NCI-H2107 treated with DMSO at 0.1 percent for 48 hours (cell line): ENCODE measurements at regions not wholly inside any gene's neighbourhood (a gene's known extent, or its start where the extent isn't known, plus 50 kb on each side); places are given as distances from the start of the nearest gene placed in this dataset.

Source experiments
- DNase-seq: peaks from one replicate; lab custom pipeline; 2025; ENCODE audit not compliant: unreplicated experiment; lab: John Stamatoyannopoulos, UW

GRCh38 chr5:123805300-123805699 is 293.3 kb downstream of the CSNK1G3 start:
- no peak for DNase-seq

- no peak for DNase-seq
Measured at GRCh38 chr5:123803359-123803758, 291.4 kb downstream of the CSNK1G3 start.

- no peak for DNase-seq
Measured at GRCh38 chr5:123802298-123802951, 290.4 kb downstream of the CSNK1G3 start.

DNA sequence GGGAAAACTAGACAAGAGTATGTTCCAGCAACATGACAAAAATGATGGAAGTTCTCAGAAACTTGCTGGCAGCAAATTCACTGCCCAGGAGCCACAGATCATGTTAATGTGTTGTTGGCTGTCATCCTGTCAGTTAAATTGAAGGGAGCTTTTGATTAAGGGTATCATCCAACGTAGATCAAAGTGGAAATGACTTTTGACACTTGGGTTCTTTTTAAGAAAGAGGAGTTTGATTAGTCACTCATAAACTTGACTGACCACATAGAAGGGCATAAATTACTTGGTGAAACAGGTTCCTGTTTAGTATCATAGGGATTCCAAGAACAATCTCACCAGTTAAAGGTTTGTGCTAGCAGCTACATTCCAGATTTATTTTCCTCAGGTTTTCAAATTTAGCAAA is 288.7 kb downstream of the CSNK1G3 start:
- no peak for DNase-seq

GRCh38 chr5:123795688-123796087 is 283.7 kb downstream of the CSNK1G3 start:
- no peak for DNase-seq

DNA sequence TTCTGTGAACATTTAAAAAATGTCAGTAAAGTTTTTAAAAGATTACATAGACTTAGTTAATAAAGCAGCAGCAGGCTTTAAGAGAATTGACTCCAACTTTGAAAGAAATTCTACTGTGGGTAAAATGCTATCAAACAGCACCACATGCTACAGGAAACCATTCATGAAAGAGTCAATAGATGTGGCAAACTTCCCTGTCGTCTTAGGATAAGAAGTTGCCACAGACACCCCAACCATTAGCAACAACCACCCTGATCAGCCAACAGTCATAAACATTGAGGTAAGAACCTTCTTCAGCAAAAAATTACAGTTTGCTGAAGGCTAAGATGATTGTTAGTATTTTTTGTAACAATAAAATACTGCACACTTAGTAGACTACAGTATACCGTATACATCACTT is 278.2 kb downstream of the CSNK1G3 start:
- DNase-seq: no peak

DNA sequence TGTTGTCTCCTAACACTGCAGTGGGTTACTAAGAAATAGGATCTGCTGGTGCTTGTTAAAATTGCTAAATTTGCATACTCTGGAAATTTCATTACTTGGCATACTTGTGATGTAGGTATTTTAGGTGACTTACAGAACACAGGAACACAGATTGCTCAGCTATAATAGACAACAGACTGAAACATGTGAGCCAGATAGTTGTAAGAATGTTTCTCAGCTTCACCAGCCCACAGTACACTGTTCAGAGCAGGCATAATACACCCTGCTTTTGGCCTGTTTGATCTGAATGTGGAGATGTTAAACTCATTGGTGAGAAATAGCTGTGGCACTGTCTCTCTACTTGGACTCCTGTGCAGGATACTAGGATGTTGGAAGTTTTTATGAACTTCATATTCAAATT is 275.7 kb downstream of the CSNK1G3 start:
- no peak for DNase-seq

DNA sequence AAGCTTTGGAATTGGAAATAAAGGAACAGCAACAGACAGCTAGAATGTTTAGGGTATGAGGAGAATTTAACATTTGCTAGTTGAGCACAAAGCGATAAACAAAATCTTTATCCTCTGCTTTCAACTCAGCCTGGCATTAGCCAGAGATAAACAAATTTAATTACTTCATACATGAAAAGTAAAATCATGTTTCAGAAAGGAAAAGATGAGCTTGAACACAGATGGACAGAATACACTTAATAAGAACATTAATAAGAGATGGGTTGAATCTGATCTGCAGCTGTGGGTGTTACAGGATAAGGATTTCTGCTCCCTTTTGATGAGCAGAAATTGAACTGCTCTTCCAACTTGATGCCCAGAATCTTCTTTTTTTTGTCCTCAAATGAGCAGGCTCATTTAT is 275.2 kb downstream of the CSNK1G3 start:
- no peak for DNase-seq

GRCh38 chr5:123786411-123786810 is 274.4 kb downstream of the CSNK1G3 start:
- no peak for DNase-seq

- peak; percentile 91 for DNase-seq
Measured at GRCh38 chr5:123785162-123786071, 273.4 kb downstream of the CSNK1G3 start.

GRCh38 chr5:123783421-123783820 is 271.4 kb downstream of the CSNK1G3 start:
- no peak for DNase-seq

DNA sequence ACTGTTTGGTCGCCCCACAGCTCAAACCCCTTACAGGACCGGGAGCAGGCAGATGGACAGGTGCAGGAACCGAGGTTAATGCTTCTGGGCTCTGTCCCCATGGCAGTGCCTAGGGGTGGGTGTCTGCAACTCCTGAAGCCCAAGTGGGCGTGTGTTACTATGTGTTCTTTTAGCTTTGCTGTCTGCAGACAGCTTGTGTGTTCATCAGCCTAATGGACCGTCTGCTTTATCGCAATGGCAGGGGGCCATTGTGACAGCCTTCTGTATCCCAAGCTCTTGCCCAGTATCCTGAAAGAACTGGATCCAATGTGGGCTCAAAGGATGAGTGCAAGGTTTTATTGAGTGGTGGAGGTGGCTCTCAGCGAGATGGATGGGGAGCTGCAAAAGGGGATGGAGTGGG is 266.7 kb downstream of the CSNK1G3 start:
- DNase-seq: no peak

- no peak for DNase-seq
Measured at GRCh38 chr5:123776761-123777160, 264.8 kb downstream of the CSNK1G3 start.

DNA sequence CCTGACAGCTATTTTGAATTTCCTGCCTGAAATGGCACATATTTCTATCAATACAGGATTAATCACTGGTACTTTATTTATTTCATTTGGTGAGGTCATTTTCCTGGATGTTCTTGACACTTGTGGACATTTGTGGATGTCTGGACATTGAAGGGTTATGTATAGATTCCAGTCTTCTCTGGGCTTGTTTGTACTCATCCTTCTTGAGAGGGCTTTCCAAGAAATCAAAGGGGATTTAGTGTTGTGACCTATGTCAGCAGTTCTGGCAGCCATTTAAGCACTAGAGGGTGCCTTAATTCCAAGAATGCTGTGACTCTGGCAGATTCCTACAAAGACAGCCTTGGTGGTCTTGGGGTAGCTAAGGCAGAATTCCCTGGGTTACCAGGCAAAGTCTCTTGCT is 259.7 kb downstream of the CSNK1G3 start:
- no peak for DNase-seq

GRCh38 chr5:123763201-123763600 is 251.2 kb downstream of the CSNK1G3 start:
- no peak for DNase-seq

- no peak for DNase-seq
Measured at GRCh38 chr5:123756816-123757215, 244.8 kb downstream of the CSNK1G3 start.

DNA sequence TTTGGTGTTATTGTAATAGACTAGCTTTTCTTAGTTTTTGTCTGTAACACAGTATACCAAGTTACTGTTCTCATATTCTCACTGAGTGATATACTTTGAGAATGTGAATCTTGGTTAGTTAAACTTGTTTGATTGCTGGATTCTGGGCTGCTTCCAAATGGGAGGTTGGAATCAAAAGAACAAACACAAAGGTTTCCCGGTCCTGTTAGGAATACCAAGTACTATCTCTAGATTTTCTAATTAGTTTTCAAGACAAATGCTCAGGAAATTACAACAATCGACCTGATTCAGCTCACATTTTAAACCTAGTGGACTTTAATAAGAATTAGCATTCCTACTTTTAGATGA is 244.3 kb downstream of the CSNK1G3 start:
- DNase-seq: no peak

DNA sequence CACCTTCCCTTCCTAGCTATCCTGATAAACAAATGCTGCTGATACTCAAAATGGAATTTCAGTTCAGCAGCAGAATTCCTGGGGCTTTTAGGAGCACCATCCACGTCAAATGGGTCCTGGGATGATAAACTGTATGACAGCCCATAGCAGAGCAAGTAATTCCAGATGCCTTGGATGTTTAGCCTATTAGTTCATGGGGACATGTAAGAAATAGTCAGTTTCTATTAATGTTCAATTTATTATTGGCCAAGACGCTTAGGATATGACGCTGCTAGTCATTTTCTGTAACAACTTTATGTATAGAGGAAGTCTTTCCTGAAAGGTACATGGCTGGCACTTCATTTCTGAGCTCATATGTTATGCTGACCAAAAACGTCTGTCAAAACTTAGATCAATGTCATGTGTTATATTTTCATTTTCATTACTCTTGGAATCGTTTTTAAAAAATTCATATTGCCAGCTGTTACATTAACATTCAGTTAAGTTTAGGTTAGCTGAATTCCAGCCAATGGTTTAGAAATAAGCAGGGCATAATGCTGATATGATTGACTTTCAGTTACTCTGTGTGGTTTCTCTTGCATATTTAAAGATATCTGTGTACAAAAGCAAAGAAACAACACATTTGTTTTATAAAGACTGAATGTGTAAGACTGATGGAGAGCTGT is 243.8 kb downstream of the CSNK1G3 start:
- DNase-seq: no peak

DNA sequence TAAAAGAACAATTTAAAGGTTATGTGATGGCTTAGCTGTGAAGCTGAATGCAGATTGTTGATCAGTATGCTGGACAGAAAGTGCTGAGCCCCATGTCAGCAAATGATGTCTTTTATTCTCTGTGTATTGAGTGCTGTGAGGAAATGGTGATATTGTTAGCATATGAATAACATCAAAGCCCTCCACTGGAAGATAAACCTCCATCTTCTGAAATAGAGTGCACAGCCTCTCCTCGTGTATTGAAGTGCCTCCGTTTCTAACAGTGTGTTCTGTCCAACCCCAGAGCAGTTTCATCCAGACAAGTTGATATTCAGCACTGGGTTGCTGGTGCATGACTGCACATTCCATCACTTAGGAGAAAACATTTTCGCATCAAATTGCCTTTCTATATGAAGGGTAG is 242.9 kb downstream of the CSNK1G3 start:
- no peak for DNase-seq

- no peak for DNase-seq
Measured at GRCh38 chr5:123753937-123754891, 242.2 kb downstream of the CSNK1G3 start.
